ENCODE measurements at regions not wholly inside any gene's neighbourhood (a gene's known extent, or its start where the extent isn't known, plus 50 kb on each side); places are given as distances from the start of the nearest gene placed in this dataset.
A peak's percentile ranks its signal among the peaks of the same experiment; 100 is the strongest.
"Not testable (repeated sequence)": the region's sequence is repeated elsewhere in the genome, so short reads cannot be mapped to it uniquely, and the experiment has no call there.

DNA sequence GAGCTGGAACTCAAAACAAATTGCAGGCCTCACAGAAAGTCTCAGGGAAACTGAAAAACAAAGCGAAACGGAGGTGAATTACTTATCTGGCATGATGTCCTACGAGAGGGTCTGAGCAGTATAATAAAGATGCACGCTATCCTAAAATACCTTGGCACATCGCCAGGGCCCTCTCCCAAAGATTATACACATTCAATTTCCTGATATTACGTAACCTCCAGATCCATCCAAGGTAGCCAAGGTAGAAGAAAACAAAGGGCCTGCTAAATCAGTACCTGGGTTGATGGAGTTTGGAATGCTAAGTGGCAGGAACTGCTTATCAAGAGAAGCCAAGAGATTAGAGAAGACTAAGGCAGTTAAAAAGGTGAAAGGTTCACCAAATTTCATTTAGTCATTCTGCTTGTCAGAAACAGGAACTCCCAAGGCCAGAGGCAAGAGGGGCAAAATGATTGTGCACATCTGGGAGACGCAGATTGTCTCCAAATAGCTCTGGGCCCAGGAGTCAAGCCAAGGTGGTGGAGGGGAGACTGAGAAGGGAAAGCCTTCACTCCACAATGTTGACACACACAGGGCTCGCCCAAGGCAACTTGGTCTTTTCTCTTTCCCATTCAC is 236.8 kb upstream of the ATP5MC3 start:
- no peaks in the 10 kb centered on the region for H3K4me1 ChIP-seq
- H2AFZ ChIP-seq: no peak overlapping the region
- no peak overlapping the region for H3K4me3 ChIP-seq (ENCODE audit: low read depth, low read length)
- H3K36me3 ChIP-seq (ENCODE audit: control insufficient read depth, insufficient read depth, low read length): no peaks in the 10 kb centered on the region
- TF ChIP-seq, protein P1, sequence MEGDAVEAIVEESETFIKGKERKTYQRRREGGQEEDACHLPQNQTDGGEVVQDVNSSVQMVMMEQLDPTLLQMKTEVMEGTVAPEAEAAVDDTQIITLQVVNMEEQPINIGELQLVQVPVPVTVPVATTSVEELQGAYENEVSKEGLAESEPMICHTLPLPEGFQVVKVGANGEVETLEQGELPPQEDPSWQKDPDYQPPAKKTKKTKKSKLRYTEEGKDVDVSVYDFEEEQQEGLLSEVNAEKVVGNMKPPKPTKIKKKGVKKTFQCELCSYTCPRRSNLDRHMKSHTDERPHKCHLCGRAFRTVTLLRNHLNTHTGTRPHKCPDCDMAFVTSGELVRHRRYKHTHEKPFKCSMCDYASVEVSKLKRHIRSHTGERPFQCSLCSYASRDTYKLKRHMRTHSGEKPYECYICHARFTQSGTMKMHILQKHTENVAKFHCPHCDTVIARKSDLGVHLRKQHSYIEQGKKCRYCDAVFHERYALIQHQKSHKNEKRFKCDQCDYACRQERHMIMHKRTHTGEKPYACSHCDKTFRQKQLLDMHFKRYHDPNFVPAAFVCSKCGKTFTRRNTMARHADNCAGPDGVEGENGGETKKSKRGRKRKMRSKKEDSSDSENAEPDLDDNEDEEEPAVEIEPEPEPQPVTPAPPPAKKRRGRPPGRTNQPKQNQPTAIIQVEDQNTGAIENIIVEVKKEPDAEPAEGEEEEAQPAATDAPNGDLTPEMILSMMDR (IDR thresholded peaks at IDR 0.05): no peak
- no peaks in the 10 kb centered on the region for H3K27me3 ChIP-seq (ENCODE audit: control insufficient read depth, insufficient read depth, low read length)
- H3K4me2 ChIP-seq (ENCODE audit: low read length): no peak overlapping the region
- no peaks in the 10 kb centered on the region for H3K9me3 ChIP-seq (ENCODE audit: control insufficient read depth, low read length)
- H3K79me2 ChIP-seq: no peaks in the 10 kb centered on the region
- H3K27ac ChIP-seq: no peak overlapping the region
- no peak overlapping the region for H3K9ac ChIP-seq

- no peak overlapping the region for H3K4me3 ChIP-seq (ENCODE audit: low read depth, low read length)
- H3K9me3 ChIP-seq (ENCODE audit: control insufficient read depth, low read length): no peaks in the 10 kb centered on the region
- no peak overlapping the region for H3K9ac ChIP-seq
- H2AFZ ChIP-seq: no peak overlapping the region
- TF ChIP-seq, protein P1 (IDR thresholded peaks at IDR 0.05): peak; percentile 63
- no peaks in the 10 kb centered on the region for H3K4me1 ChIP-seq
- no peak overlapping the region for H3K27ac ChIP-seq
- no peak overlapping the region for H3K4me2 ChIP-seq (ENCODE audit: low read length)
- no peaks in the 10 kb centered on the region for H3K27me3 ChIP-seq (ENCODE audit: control insufficient read depth, insufficient read depth, low read length)
- no peaks in the 10 kb centered on the region for H3K36me3 ChIP-seq (ENCODE audit: control insufficient read depth, insufficient read depth, low read length)
- no peaks in the 10 kb centered on the region for H3K79me2 ChIP-seq
Observed at GRCh38 chr2:175414882-175415487, 233.5 kb upstream of the ATP5MC3 start.

DNA sequence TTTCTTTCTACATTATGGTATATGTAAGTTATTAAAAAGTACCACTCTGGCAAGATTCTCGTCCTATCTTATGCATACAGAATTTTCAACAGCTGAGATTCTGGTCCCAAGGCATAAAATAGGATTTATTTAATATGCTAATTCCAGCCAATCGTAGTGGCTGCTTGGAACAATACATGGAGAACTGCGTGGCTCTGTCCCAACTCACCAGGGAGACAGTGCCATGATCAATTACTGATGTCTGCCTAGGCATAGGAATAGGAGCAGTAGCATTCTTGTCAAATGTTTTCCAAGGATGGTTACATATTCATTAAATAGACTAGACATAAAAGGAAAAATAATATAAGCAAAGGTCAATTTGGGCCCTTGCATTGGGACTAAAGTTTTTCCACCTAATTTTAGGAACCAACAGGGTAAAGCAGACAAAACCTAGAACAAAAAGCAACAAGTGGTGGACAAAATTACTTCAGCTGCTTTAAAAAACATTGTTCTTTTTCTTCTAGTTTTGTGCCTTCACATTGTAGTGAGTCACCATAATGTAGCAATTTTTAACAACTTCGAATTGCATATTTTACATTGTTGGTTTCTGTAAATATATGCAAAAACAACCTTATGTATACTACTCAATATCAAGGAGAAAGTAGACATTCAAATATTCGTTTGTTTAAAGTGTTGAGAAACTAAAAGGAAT is 232.8 kb upstream of the ATP5MC3 start:
- Histone ChIP-seq H3K9me3 (ENCODE audit: control insufficient read depth, low read length) (no peaks in the 10 kb centered on the region), H3K9ac (no peak overlapping the region), H3K27ac (no peak overlapping the region), H3K4me1 (no peaks in the 10 kb centered on the region), H3K36me3 (ENCODE audit: control insufficient read depth, insufficient read depth, low read length) (no peaks in the 10 kb centered on the region), H3K79me2 (no peaks in the 10 kb centered on the region), H3K4me2 (ENCODE audit: low read length) (no peak overlapping the region), H2AFZ (no peak overlapping the region), H3K27me3 (ENCODE audit: control insufficient read depth, insufficient read depth, low read length) (no peaks in the 10 kb centered on the region), H3K4me3 (ENCODE audit: low read depth, low read length) (no peak overlapping the region)
- TF ChIP-seq, protein P1 (IDR thresholded peaks at IDR 0.05): no peak

- H3K27me3 ChIP-seq (ENCODE audit: control insufficient read depth, insufficient read depth, low read length); H2AFZ ChIP-seq; H3K4me3 ChIP-seq (ENCODE audit: low read depth, low read length); H3K9me3 ChIP-seq (ENCODE audit: control insufficient read depth, low read length); H3K36me3 ChIP-seq (ENCODE audit: control insufficient read depth, insufficient read depth, low read length); H3K79me2 ChIP-seq; H3K4me1 ChIP-seq; H3K9ac ChIP-seq; H3K4me2 ChIP-seq (ENCODE audit: low read length); H3K27ac ChIP-seq: not testable (repeated sequence)
Observed at GRCh38 chr2:175410941-175411340, 229.4 kb upstream of the ATP5MC3 start.

DNA sequence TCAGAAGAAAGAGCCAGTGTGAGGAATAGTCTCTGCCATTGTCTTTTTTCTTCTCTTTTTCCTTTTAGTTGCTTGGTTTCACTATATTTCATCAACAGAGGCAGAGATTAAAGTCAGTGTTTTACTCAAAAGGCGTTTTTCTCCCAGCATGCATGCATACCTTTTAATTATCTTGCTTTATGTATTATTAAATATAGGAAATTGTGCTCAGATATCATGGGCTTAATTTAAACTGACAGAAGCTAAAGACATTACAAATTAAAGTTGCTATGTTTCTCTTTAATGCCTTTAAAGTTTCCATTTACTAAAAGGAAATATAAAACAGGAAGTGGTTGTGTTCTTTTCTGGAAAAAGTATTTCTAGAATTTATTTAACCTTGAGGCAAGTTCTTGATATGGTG is 223.3 kb upstream of the ATP5MC3 start:
- H3K4me3 ChIP-seq (ENCODE audit: low read depth, low read length): no peak overlapping the region
- H3K9me3 ChIP-seq (ENCODE audit: control insufficient read depth, low read length): no peaks in the 10 kb centered on the region
- TF ChIP-seq, protein P1 (IDR thresholded peaks at IDR 0.05): no peak
- H3K4me2 ChIP-seq (ENCODE audit: low read length): no peak overlapping the region
- no peak overlapping the region for H3K27ac ChIP-seq
- H3K9ac ChIP-seq: no peak overlapping the region
- no peak overlapping the region for H2AFZ ChIP-seq
- no peaks in the 10 kb centered on the region for H3K27me3 ChIP-seq (ENCODE audit: control insufficient read depth, insufficient read depth, low read length)
- H3K36me3 ChIP-seq (ENCODE audit: control insufficient read depth, insufficient read depth, low read length): no peaks in the 10 kb centered on the region
- no peaks in the 10 kb centered on the region for H3K79me2 ChIP-seq
- peaks cover 7% of the 10 kb centered on the region for H3K4me1 ChIP-seq

Measured in parathyroid adenoma (tissue), 2 donors.